ENCODE measurements at regions not wholly inside any gene's neighbourhood (a gene's known extent, or its start where the extent isn't known, plus 50 kb on each side); places are given as distances from the start of the nearest gene placed in this dataset.

DNA sequence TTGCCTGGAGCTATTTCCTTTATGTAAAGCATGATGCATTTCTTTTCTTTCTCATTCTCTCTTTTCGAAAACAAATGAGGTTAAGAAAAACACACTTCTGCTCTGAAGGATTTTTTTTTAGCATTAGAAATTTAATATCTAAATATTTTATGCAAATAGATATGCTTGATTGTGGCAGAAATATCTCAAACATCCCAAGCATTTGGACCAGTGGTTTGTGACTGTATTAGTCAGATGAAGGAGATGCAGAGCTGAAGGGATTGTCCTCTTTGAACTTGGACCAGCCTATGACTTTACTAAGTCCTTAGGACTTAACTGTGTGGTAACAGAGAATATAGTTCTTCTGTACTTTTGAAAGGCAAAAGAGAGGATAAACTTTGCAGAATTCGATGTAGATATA lies 335.9 kb upstream of the NT5C1B start:
- Histone ChIP-seq H3K27me3 (replicated peaks; ENCODE audit: insufficient read depth) (no peaks in the 10 kb centered on the region), H4K20me1 (ENCODE audit: insufficient read depth) (no peaks in the 10 kb centered on the region), H3K4me3 (0 out of 2 replicates have a peak overlapping the region, but pooled peaks have one; percentile 6), H3K9me3 (ENCODE audit: low read depth) (no peaks in the 10 kb centered on the region), H3K36me3 (ENCODE audit: low read depth) (no peaks in the 10 kb centered on the region), H3K9ac (no peak overlapping the region), H2AFZ (no peak overlapping the region), H3K4me2 (ENCODE audit: unreplicated experiment) (peak overlapping the region; percentile 49), H3K27ac (peak overlapping the region; percentile 34), H3K9me2 (ENCODE audit: insufficient read depth) (no peaks in the 10 kb centered on the region), H3F3A (ENCODE audit: insufficient read depth) (peaks cover 25% of the 10 kb centered on the region), H3K79me2 (ENCODE audit: insufficient read depth) (no peaks in the 10 kb centered on the region), H3K4me1 (ENCODE audit: insufficient read depth) (peaks cover 47% of the 10 kb centered on the region)
- 28 to 42% methylated on average over 2 of the region's 2 CpGs for WGBS, 2 experiments (ENCODE audit: low coverage in 1 of 2, low lambda C conversion rate in 2 of 2, missing lambda C conversion rate in 2 of 2)
- in situ Hi-C loops (cut with MboI) = no loop called here
- TF ChIP-seq EZH2phosphoT487 (IDR thresholded peaks at IDR 0.05; ENCODE audit: insufficient read depth, low read depth) = no peak
- no peak for TF ChIP-seq EZH2 (IDR thresholded peaks at IDR 0.05; ENCODE audit: insufficient read depth, poor library complexity, severe bottlenecking)
- peak; percentile 82 for DNase-seq

DNA sequence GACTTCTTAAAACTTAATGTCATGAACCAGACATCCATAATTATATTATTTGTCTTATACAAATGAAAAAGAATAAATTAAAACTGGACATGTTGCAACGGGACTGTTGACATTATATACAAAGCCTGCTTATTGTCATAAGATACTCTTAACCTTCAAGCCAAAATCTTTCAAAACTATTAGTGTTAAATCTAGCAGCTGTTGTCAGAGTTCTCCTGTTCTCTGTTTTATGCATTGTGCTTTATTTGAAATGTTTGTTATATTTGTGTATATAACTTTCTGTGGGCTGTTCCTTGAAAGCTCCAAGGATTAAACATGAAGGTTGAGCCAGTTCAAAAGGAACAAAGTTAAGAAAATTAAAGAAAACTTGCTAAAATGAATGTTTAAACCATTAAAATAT lies 335.5 kb upstream of the NT5C1B start:
- no peak for DNase-seq
- Histone ChIP-seq H3K27me3 (replicated peaks; ENCODE audit: insufficient read depth) (no peaks in the 10 kb centered on the region), H3K4me3 (0 out of 2 replicates have a peak overlapping the region, but pooled peaks have one; percentile 6), H3K9me3 (ENCODE audit: low read depth) (no peaks in the 10 kb centered on the region), H3K27ac (peak overlapping the region; percentile 34), H4K20me1 (ENCODE audit: insufficient read depth) (no peaks in the 10 kb centered on the region), H3K36me3 (ENCODE audit: low read depth) (no peaks in the 10 kb centered on the region), H3K4me1 (ENCODE audit: insufficient read depth) (peaks cover 47% of the 10 kb centered on the region), H2AFZ (no peak overlapping the region), H3K79me2 (ENCODE audit: insufficient read depth) (no peaks in the 10 kb centered on the region), H3F3A (ENCODE audit: insufficient read depth) (peaks cover 25% of the 10 kb centered on the region), H3K4me2 (ENCODE audit: unreplicated experiment) (peak overlapping the region; percentile 49), H3K9me2 (ENCODE audit: insufficient read depth) (no peaks in the 10 kb centered on the region), H3K9ac (no peak overlapping the region)
- TF ChIP-seq EZH2phosphoT487 (IDR thresholded peaks at IDR 0.05; ENCODE audit: insufficient read depth, low read depth) = no peak
- TF ChIP-seq EZH2 (IDR thresholded peaks at IDR 0.05; ENCODE audit: insufficient read depth, poor library complexity, severe bottlenecking) = no peak
- 81 to 91% methylated on average over 1 of the region's 1 CpG for WGBS, 2 experiments (ENCODE audit: low coverage in 1 of 2, low lambda C conversion rate in 2 of 2, missing lambda C conversion rate in 2 of 2)
- in situ Hi-C loops (cut with MboI) = no loop called here

DNA sequence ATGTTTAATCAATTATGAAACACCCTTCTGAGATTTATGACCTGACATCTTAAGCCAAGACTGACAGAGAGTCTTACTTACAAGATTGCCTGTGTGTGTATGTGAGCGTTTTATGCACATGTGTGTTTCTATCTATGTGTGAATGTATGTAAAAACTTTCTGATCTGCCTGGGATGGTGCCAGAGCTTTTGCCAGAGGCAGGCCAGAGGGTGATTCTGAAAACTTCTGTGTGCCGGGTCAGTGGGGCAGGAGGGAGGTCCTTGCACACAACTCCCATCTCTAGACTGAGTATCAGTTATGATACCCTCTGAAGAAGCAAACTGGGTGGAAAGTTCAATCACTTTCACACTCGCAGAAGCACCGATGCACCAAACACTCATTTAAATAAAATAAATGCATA lies 335.0 kb upstream of the NT5C1B start:
- no peak overlapping the region for H3K4me2 ChIP-seq (ENCODE audit: unreplicated experiment)
- in situ Hi-C loops (cut with MboI) = no loop called here
- no peak overlapping the region for H3K9ac ChIP-seq
- H3F3A ChIP-seq (ENCODE audit: insufficient read depth) = peaks cover 25% of the 10 kb centered on the region
- peaks cover 47% of the 10 kb centered on the region for H3K4me1 ChIP-seq (ENCODE audit: insufficient read depth)
- WGBS, 2 experiments (ENCODE audit: low coverage in 1 of 2, low lambda C conversion rate in 2 of 2, missing lambda C conversion rate in 2 of 2) = 98 to 100% methylated on average over 4 of the region's 4 CpGs
- no peaks in the 10 kb centered on the region for H3K79me2 ChIP-seq (ENCODE audit: insufficient read depth)
- DNase-seq = no peak
- H3K4me3 ChIP-seq = no peak overlapping the region
- peak overlapping the region; percentile 34 for H3K27ac ChIP-seq
- TF ChIP-seq EZH2phosphoT487 (IDR thresholded peaks at IDR 0.05; ENCODE audit: insufficient read depth, low read depth) (no peak), EZH2 (IDR thresholded peaks at IDR 0.05; ENCODE audit: insufficient read depth, poor library complexity, severe bottlenecking) (no peak)
- H3K27me3 ChIP-seq (replicated peaks; ENCODE audit: insufficient read depth) = no peaks in the 10 kb centered on the region
- no peak overlapping the region for H2AFZ ChIP-seq
- no peaks in the 10 kb centered on the region for H4K20me1 ChIP-seq (ENCODE audit: insufficient read depth)
- H3K9me3 ChIP-seq (ENCODE audit: low read depth) = no peaks in the 10 kb centered on the region
- no peaks in the 10 kb centered on the region for H3K9me2 ChIP-seq (ENCODE audit: insufficient read depth)
- H3K36me3 ChIP-seq (ENCODE audit: low read depth) = no peaks in the 10 kb centered on the region

DNA sequence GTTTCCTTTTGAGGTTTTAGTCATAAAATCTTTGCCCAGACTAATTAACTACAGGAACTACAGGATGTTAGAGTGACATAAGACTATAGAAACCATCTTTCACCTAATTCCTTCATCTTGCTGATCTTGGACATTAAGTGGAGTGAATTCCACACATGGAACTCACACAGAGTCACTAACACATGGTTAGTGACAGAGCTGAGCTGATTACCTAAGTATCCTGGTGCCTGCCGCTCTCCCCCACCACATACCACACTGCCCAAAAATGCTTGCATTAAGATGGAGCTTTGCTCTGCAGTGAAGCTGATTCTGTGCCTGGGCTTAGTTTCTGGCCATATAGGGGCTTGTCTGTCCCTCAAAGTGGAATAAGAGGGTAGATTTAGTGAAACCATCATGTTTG lies 332.9 kb upstream of the NT5C1B start:
- peak; percentile 49 for DNase-seq
- Histone ChIP-seq H3K4me2 (ENCODE audit: unreplicated experiment) (no peak overlapping the region), H3K36me3 (ENCODE audit: low read depth) (no peaks in the 10 kb centered on the region), H3F3A (ENCODE audit: insufficient read depth) (peaks cover 25% of the 10 kb centered on the region), H3K79me2 (ENCODE audit: insufficient read depth) (no peaks in the 10 kb centered on the region), H3K9me3 (ENCODE audit: low read depth) (no peaks in the 10 kb centered on the region), H3K9ac (no peak overlapping the region), H3K4me1 (ENCODE audit: insufficient read depth) (peaks cover 47% of the 10 kb centered on the region), H3K27ac (no peak overlapping the region), H3K27me3 (replicated peaks; ENCODE audit: insufficient read depth) (no peaks in the 10 kb centered on the region), H3K9me2 (ENCODE audit: insufficient read depth) (no peaks in the 10 kb centered on the region), H4K20me1 (ENCODE audit: insufficient read depth) (no peaks in the 10 kb centered on the region), H3K4me3 (no peak overlapping the region), H2AFZ (no peak overlapping the region)
- whole genome bisulfite sequencing, 2 experiments (ENCODE audit: low coverage in 1 of 2, low lambda C conversion rate in 2 of 2, missing lambda C conversion rate in 2 of 2) = 70 to 82% methylated on average over 1 of the region's 1 CpG
- TF ChIP-seq EZH2 (IDR thresholded peaks at IDR 0.05; ENCODE audit: insufficient read depth, poor library complexity, severe bottlenecking) (no peak), EZH2phosphoT487 (IDR thresholded peaks at IDR 0.05; ENCODE audit: insufficient read depth, low read depth) (no peak)
- in situ Hi-C loops (cut with MboI) = no loop called here

DNA sequence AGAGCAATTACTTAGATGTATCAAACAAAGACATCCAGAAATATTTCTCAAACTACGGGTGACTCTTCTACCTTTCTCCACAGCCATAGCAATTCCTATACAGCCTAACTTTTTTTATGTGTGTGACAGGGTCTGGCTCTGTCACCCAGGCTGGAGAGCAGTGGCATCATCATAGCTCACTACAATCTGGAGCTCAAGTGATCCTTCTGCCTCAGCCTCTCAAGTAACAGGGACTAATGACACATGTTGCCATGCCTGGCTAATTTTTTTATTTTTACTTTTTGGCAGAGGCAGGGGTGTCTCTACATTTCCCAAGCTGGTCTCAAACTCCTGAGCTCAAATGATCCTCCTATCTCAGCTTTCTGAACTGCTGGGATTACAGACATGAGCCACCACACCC lies 328.9 kb upstream of the NT5C1B start:
- Histone ChIP-seq H3K4me3 (no peak overlapping the region), H3K36me3 (ENCODE audit: low read depth) (no peaks in the 10 kb centered on the region), H2AFZ (no peak overlapping the region), H3K27me3 (replicated peaks; ENCODE audit: insufficient read depth) (no peaks in the 10 kb centered on the region), H3K79me2 (ENCODE audit: insufficient read depth) (no peaks in the 10 kb centered on the region), H3F3A (ENCODE audit: insufficient read depth) (no peaks in the 10 kb centered on the region), H3K27ac (no peak overlapping the region), H3K9me2 (ENCODE audit: insufficient read depth) (no peaks in the 10 kb centered on the region), H3K9ac (no peak overlapping the region), H4K20me1 (ENCODE audit: insufficient read depth) (no peaks in the 10 kb centered on the region), H3K9me3 (ENCODE audit: low read depth) (no peaks in the 10 kb centered on the region), H3K4me2 (ENCODE audit: unreplicated experiment) (no peak overlapping the region), H3K4me1 (ENCODE audit: insufficient read depth) (peaks cover 14% of the 10 kb centered on the region; the same call in 1 of the 2 replicates)
- DNase-seq = no peak
- TF ChIP-seq EZH2 (IDR thresholded peaks at IDR 0.05; ENCODE audit: insufficient read depth, poor library complexity, severe bottlenecking) = no peak
- no peak for TF ChIP-seq EZH2phosphoT487 (IDR thresholded peaks at IDR 0.05; ENCODE audit: insufficient read depth, low read depth)
- in situ Hi-C loops (cut with MboI) = no loop called here
- 0 to 3% methylated on average over 1 of the region's 1 CpG for WGBS, 2 experiments (ENCODE audit: low coverage in 1 of 2, low lambda C conversion rate in 2 of 2, missing lambda C conversion rate in 2 of 2)
